LNCAP (cell line): ENCODE measurements at regions not wholly inside any gene's neighbourhood (a gene's known extent, or its start where the extent isn't known, plus 50 kb on each side); places are given as distances from the start of the nearest gene placed in this dataset.
A peak's percentile ranks its signal among the peaks of the same experiment; 100 is the strongest.

ENCODE experiments used
- TF ChIP-seq, protein P1 (sequence below): fragments of 450-650 bp; IDR thresholded peaks from 2 replicates; pipeline ENCODE4 v1.5.1; 2017; ENCODE audit warnings: mild to moderate bottlenecking

GRCh38 chrX:110871839-110872238 lies 76.2 kb upstream of the CHRDL1 start:
- TF ChIP-seq, protein P1, sequence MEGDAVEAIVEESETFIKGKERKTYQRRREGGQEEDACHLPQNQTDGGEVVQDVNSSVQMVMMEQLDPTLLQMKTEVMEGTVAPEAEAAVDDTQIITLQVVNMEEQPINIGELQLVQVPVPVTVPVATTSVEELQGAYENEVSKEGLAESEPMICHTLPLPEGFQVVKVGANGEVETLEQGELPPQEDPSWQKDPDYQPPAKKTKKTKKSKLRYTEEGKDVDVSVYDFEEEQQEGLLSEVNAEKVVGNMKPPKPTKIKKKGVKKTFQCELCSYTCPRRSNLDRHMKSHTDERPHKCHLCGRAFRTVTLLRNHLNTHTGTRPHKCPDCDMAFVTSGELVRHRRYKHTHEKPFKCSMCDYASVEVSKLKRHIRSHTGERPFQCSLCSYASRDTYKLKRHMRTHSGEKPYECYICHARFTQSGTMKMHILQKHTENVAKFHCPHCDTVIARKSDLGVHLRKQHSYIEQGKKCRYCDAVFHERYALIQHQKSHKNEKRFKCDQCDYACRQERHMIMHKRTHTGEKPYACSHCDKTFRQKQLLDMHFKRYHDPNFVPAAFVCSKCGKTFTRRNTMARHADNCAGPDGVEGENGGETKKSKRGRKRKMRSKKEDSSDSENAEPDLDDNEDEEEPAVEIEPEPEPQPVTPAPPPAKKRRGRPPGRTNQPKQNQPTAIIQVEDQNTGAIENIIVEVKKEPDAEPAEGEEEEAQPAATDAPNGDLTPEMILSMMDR, result no peak

DNA sequence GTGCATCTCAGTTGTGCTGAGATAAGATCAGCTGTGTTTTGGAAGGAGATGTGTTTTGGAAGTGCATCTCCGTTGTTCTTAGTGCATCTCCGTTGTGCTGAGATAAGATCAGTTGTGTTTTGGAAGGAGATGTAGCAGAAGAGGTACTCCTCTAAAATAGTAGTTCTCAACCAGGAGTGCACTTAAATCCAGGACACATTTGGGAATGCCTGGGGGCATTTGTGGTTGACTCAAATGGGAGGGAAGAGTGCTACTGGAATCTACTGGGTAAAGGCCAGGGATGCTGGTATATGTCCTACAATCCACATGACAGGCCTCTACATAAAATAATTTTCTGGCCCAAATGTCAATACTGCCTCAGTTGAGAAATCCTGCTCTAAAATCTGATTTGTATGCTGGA lies 70.8 kb upstream of the CHRDL1 start:
- TF ChIP-seq, protein P1, result no peak

DNA sequence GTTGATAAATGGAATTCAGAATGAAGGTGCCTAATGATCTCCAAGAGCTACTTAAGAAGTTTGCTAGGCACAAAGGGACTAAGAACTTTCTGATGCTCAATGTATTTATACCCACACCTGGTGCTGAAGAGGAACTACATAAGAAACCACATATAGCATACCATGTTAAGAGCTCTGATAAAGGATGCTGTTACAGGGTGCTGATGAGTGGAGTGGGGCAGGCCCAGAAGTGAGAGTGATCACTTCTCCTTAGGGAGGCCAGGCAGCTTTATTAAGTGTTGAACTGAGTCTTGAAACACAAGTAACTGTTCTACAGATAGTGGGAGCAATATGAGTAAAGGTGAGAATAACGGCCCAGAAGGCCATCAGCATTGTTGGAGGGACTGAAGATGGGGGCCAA lies 68.3 kb upstream of the CHRDL1 start:
- TF ChIP-seq, protein P1, result no peak

GRCh38 chrX:110858565-110858964 lies 62.9 kb upstream of the CHRDL1 start:
- TF ChIP-seq, protein P1, result no peak

GRCh38 chrX:110853610-110854009 lies 58.0 kb upstream of the CHRDL1 start:
- TF ChIP-seq, protein P1, result peak; percentile 44

DNA sequence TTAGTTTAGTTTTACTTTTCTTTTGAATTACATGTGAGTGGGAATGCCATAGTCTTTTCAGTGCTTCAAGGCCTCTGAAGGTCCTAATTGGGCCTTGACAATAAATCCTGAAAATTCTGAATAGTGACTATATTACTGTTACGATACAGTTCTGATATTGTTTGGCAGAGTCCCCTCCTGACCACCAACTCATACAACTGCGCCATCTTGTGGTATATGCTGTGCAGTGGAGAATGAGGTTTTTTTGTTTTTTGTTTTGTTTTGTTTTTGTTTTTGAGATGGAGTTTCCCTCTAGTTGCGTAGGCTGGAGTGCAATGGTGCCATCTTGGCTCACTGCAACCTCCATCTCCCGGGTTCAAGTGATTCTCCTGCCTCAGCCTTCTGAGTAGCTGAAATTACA lies 56.6 kb upstream of the CHRDL1 start:
- TF ChIP-seq, protein P1, result peak; percentile 61

- TF ChIP-seq, protein P1, result no peak
Measured at GRCh38 chrX:110851780-110852179, 56.2 kb upstream of the CHRDL1 start.

- TF ChIP-seq, protein P1, result peak; percentile 45
Measured at GRCh38 chrX:110847334-110847733, 51.7 kb upstream of the CHRDL1 start.
